IMR-90 (cell line): ENCODE measurements at regions not wholly inside any gene's neighbourhood (a gene's known extent, or its start where the extent isn't known, plus 50 kb on each side); places are given as distances from the start of the nearest gene placed in this dataset.

Experiments used
- ATAC-seq: fragments of 200-7000 bp; cut with Tn5 transposase; 2 replicates; pipeline ENCODE4 v1.9.1; 2020; ENCODE audit warnings: low read depth, mild to moderate bottlenecking, moderate library complexity
- BruUV-seq: library from RNA; stranded (reverse); fragments of 400-500 nt; replicated peaks from 2 replicates; lab custom pipeline; 2021; lab: Mats Ljungman, UMichigan
- CTCF ChIA-PET: fragments of 300-600 bp; formaldehyde crosslinking; extraction: SDS; loops from one replicate; lab custom pipeline; 2021; ENCODE audit warnings: antibody characterized with exemption; lab: Yijun Ruan, JAX
- POLR2A ChIA-PET: fragments of 300-600 bp; sonication (Branson Sonifier 250); formaldehyde crosslinking; loops from one replicate; lab custom pipeline; 2022; ENCODE audit warnings: antibody characterized with exemption; ENCODE audit not compliant: unreplicated experiment; lab: Charles Lee
- DNase-seq: peaks from one replicate; pipeline ENCODE4 v3.0.0; 2013
- H2AFZ ChIP-seq: replicated peaks from 2 replicates; pipeline ENCODE3; 2013; ENCODE audit warnings: low read length, mild to moderate bottlenecking; ENCODE audit not compliant: poor library complexity
- H2AK5ac ChIP-seq: 2 replicates; pipeline ENCODE4 v1.6.1; 2013; ENCODE audit warnings: low read depth, low read length, inconsistent platforms
- H2AK9ac ChIP-seq: replicated peaks from 2 replicates; pipeline ENCODE3; 2013; ENCODE audit warnings: mild to moderate bottlenecking, low read depth, low read length, moderate library complexity; ENCODE audit not compliant: poor library complexity
- H2BK120ac ChIP-seq: 2 replicates; pipeline ENCODE4 v1.6.1; 2013; ENCODE audit warnings: low read depth, low read length, inconsistent platforms
- H2BK15ac ChIP-seq: 3 replicates; pipeline ENCODE4 v1.6.1; 2013; ENCODE audit warnings: low read depth, low read length, inconsistent platforms
- H2BK20ac ChIP-seq: 2 replicates; pipeline ENCODE4 v1.6.1; 2013; ENCODE audit warnings: low read depth, mild to moderate bottlenecking, inconsistent platforms, low read length, moderate library complexity
- H2BK5ac ChIP-seq: 2 replicates; pipeline ENCODE4 v1.6.1; 2013; ENCODE audit warnings: mild to moderate bottlenecking, low read depth, low read length, inconsistent platforms; ENCODE audit not compliant: poor library complexity, severe bottlenecking
- H3K14ac ChIP-seq: replicated peaks from 2 replicates; pipeline ENCODE4 v1.6.1; 2013; ENCODE audit warnings: low read depth, low read length, inconsistent platforms
- H3K18ac ChIP-seq: 2 replicates; pipeline ENCODE4 v1.6.1; 2013; ENCODE audit warnings: low read depth, low read length, control low read depth
- H3K23ac ChIP-seq: 2 replicates; pipeline ENCODE4 v1.6.1; 2013; ENCODE audit warnings: low read depth, low read length, inconsistent platforms
- H3K27ac ChIP-seq: 2 replicates; pipeline ENCODE4 v1.5.1; 2013; ENCODE audit warnings: mild to moderate bottlenecking, control low read depth, low read length; ENCODE audit not compliant: insufficient read depth
- H3K27me3 ChIP-seq: 2 replicates; pipeline ENCODE4 v1.6.1; 2013; ENCODE audit warnings: low read length; ENCODE audit not compliant: control insufficient read depth, insufficient read depth
- H3K36me3 ChIP-seq: 2 replicates; pipeline ENCODE4 v1.6.1; 2013; ENCODE audit warnings: low read length, mixed read lengths; ENCODE audit not compliant: control insufficient read depth, insufficient read depth
- H3K4ac ChIP-seq: 2 replicates; pipeline ENCODE4 v1.6.1; 2013; ENCODE audit warnings: low read depth, low read length, inconsistent platforms
- H3K4me1 ChIP-seq: 2 replicates; pipeline ENCODE4 v1.6.1; 2013; ENCODE audit warnings: low read length, mixed read lengths; ENCODE audit not compliant: control insufficient read depth, insufficient read depth
- H3K4me2 ChIP-seq: 2 replicates; pipeline ENCODE4 v1.6.1; 2013; ENCODE audit warnings: low read depth, mild to moderate bottlenecking, control low read depth, low read length, moderate library complexity
- H3K4me3 ChIP-seq: 2 replicates; pipeline ENCODE4 v1.5.1; 2013; ENCODE audit warnings: low read depth, mild to moderate bottlenecking, control low read depth, low read length, moderate library complexity; ENCODE audit not compliant: insufficient read depth
- H3K56ac ChIP-seq: 2 replicates; pipeline ENCODE4 v1.6.1; 2013; ENCODE audit warnings: low read length, inconsistent platforms; ENCODE audit not compliant: insufficient read depth; ENCODE audit errors: extremely low read depth
- H3K79me1 ChIP-seq, 2 experiments: 2 replicates each; pipeline ENCODE4 v1.6.1; 2013; ENCODE audit warnings: low read length in 2 of 2, inconsistent platforms in 1 of 2, low read depth in 1 of 2
- H3K9ac ChIP-seq: 2 replicates; pipeline ENCODE4 v1.6.1; 2013; ENCODE audit warnings: low read depth, low read length, control low read depth
- H3K9me1 ChIP-seq: 2 replicates; pipeline ENCODE4 v1.6.1; 2013; ENCODE audit warnings: low read length, inconsistent platforms; ENCODE audit not compliant: insufficient read depth
- H3K9me3 ChIP-seq: 2 replicates; pipeline ENCODE4 v1.6.1; 2013; ENCODE audit warnings: low read length; ENCODE audit not compliant: control insufficient read depth, insufficient read depth
- H4K20me1 ChIP-seq: 2 replicates; pipeline ENCODE4 v1.6.1; 2013; ENCODE audit warnings: low read length, inconsistent platforms; ENCODE audit not compliant: insufficient read depth
- H4K5ac ChIP-seq: 2 replicates; pipeline ENCODE4 v1.6.1; 2013; ENCODE audit warnings: mild to moderate bottlenecking, low read depth, low read length, control low read depth
- H4K8ac ChIP-seq, 2 experiments: 2 replicates each; pipeline ENCODE4 v1.6.1; 2013; ENCODE audit warnings: low read depth in 2 of 2, low read length in 2 of 2, control low read depth in 1 of 2, inconsistent platforms in 1 of 2
- H4K91ac ChIP-seq: 2 replicates; pipeline ENCODE4 v1.6.1; 2013; ENCODE audit warnings: low read depth, low read length, inconsistent platforms; ENCODE audit not compliant: insufficient read depth
- BHLHE40 ChIP-seq: fragments of 150-350 bp; IDR thresholded peaks from 2 replicates; pipeline ENCODE4 v1.6.1; 2016; ENCODE audit warnings: mild to moderate bottlenecking, low read depth, low read length
- CEBPB ChIP-seq: IDR thresholded peaks from 2 replicates; pipeline ENCODE4 v1.6.1; 2012; ENCODE audit warnings: low read depth, low read length, improper control_type of control experiment
- CHD1 ChIP-seq: IDR thresholded peaks from 2 replicates; pipeline ENCODE4 v1.6.1; 2012; ENCODE audit warnings: low read depth, low read length, improper control_type of control experiment
- ELK1 ChIP-seq: fragments of 150-350 bp; IDR thresholded peaks from 2 replicates; pipeline ENCODE4 v1.6.1; 2016; ENCODE audit warnings: low read depth, mild to moderate bottlenecking, low read length, moderate library complexity, borderline replicate concordance
- FOS ChIP-seq: fragments of 150-350 bp; IDR thresholded peaks from 2 replicates; pipeline ENCODE4 v1.6.1; 2016; ENCODE audit warnings: low read depth, low read length
- MAFK ChIP-seq: IDR thresholded peaks from 2 replicates; pipeline ENCODE4 v1.6.1; 2012; ENCODE audit warnings: low read depth, low read length, improper control_type of control experiment
- MAZ ChIP-seq: IDR thresholded peaks from 2 replicates; pipeline ENCODE4 v1.6.1; 2012; ENCODE audit warnings: low read depth, mild to moderate bottlenecking, low read length, improper control_type of control experiment, moderate library complexity, borderline replicate concordance
- MXI1 ChIP-seq: IDR thresholded peaks from 2 replicates; pipeline ENCODE4 v1.6.1; 2012; ENCODE audit warnings: low read depth, mild to moderate bottlenecking, low read length, moderate library complexity, borderline replicate concordance
- NFE2L2 ChIP-seq: fragments of 150-350 bp; IDR thresholded peaks from 2 replicates; pipeline ENCODE4 v1.6.1; 2016; ENCODE audit warnings: low read depth, mild to moderate bottlenecking, low read length
- POLR2A ChIP-seq: IDR thresholded peaks from 2 replicates; pipeline ENCODE4 v1.6.1; 2012; ENCODE audit warnings: mild to moderate bottlenecking, low read depth, low read length
- RAD21 ChIP-seq: IDR thresholded peaks from 2 replicates; pipeline ENCODE4 v1.6.1; 2012; ENCODE audit warnings: low read length, improper control_type of control experiment
- RCOR1 ChIP-seq: IDR thresholded peaks from 2 replicates; pipeline ENCODE4 v1.6.1; 2012; ENCODE audit warnings: mild to moderate bottlenecking, low read length, improper control_type of control experiment; ENCODE audit not compliant: insufficient replicate concordance
- RFX5 ChIP-seq: IDR thresholded peaks from 2 replicates; pipeline ENCODE4 v1.8.0; 2012; ENCODE audit warnings: low read depth, mild to moderate bottlenecking, low read length, moderate library complexity
- SMC3 ChIP-seq: fragments of 150-350 bp; IDR thresholded peaks from 2 replicates; pipeline ENCODE4 v1.6.1; 2016; ENCODE audit warnings: low read depth, mild to moderate bottlenecking, antibody characterized with exemption, low read length, moderate library complexity
- USF2 ChIP-seq: fragments of 150-350 bp; IDR thresholded peaks from 2 replicates; pipeline ENCODE4 v1.6.1; 2017; ENCODE audit warnings: mild to moderate bottlenecking, antibody characterized with exemption, low read length, low read depth
- WGBS, 2 experiments: methylation state at CpG; one replicate each; pipeline versions ENCODE4 v1.1.5 to v1.1.7; 2013; ENCODE audit warnings: missing lambda C conversion rate in 2 of 2; ENCODE audit not compliant: insufficient read length in 1 of 2; ENCODE audit errors: extremely low coverage in 2 of 2; 5-methylcytosine and 5-hydroxymethylcytosine counted together
- dilution Hi-C: fragments of 300-500 bp; cut with HindIII; formaldehyde crosslinking; loops from one replicate; pipeline ENCODE4 v1.14.3; 2018; ENCODE audit warnings: low sequenced_read_pairs; ENCODE audit not compliant: unreplicated experiment
- in situ Hi-C: fragments of 300-500 bp; cut with MboI; formaldehyde crosslinking; loops from 3 replicates; pipeline ENCODE4 v1.14.3; 2019; ENCODE audit warnings: low sequenced_read_pairs, inconsistent platforms, mixed read lengths
- intact Hi-C: fragments of 100-400 bp; cut with micrococcal nuclease; formaldehyde crosslinking; loops from 2 replicates; pipeline ENCODE4 v1.10.0; 2022

GRCh38 chr19:46913198-46913851 is 52.5 kb downstream of the ARHGAP35 start:
- peaks cover 34% of the 10 kb centered on the region for H4K20me1 ChIP-seq
- no CpG with 5 or more reads among the region's 6 CpGs for WGBS, 2 experiments
- no peak overlapping the region for H3K56ac ChIP-seq
- DNase-seq (no peak), ATAC-seq (peak; percentile 30)
- TF ChIP-seq NFE2L2 = no peak
- no peak for TF ChIP-seq RFX5
- TF ChIP-seq BHLHE40 = no peak
- no peak for TF ChIP-seq MAZ
- no peak for TF ChIP-seq FOS
- no peak for TF ChIP-seq CEBPB
- TF ChIP-seq USF2 = no peak
- TF ChIP-seq CHD1 = no peak
- TF ChIP-seq SMC3 = no peak
- TF ChIP-seq POLR2A = no peak
- TF ChIP-seq RAD21 = no peak
- no peak for TF ChIP-seq MXI1
- TF ChIP-seq MAFK = no peak
- no peak for TF ChIP-seq ELK1
- no peak for TF ChIP-seq RCOR1
- no peak overlapping the region; the same call in 2 of the 3 replicates for H2BK15ac ChIP-seq
- BruUV-seq = no TSS peak
- peak overlapping the region; percentile 11; the same call in 1 of the 2 replicates for H3K9ac ChIP-seq
- ChIA-PET CTCF (no interaction called here), POLR2A (interaction anchor here (0.6 kb wide), 1 partner anchor 43 kb away, joined by 3 read pairs; no protein-coding TSS in a partner anchor)
- dilution Hi-C loops = no loop called here
- H3K4me2 ChIP-seq = peak overlapping the region; percentile 91
- no peaks in the 10 kb centered on the region for H3K36me3 ChIP-seq
- no peak overlapping the region; the same call in 1 of the 2 replicates for H3K4me3 ChIP-seq
- in situ Hi-C loops = no loop called here
- peak overlapping the region; percentile 38; the same call in 1 of the 2 replicates for H2BK120ac ChIP-seq
- peak overlapping the region; percentile 65 for H3K23ac ChIP-seq
- H2BK20ac ChIP-seq = peak overlapping the region; percentile 13; the same call in 1 of the 2 replicates
- peaks cover 35 to 84% of the 10 kb centered on the region in 2 experiments for H3K79me1 ChIP-seq
- peak overlapping the region; percentile 19 for H2BK5ac ChIP-seq
- H4K5ac ChIP-seq = peak overlapping the region; percentile 60; the same call in 1 of the 2 replicates
- peak overlapping the region; percentile 18 for H3K14ac ChIP-seq
- H2AK5ac ChIP-seq = no peak overlapping the region; the same call in 1 of the 2 replicates
- peak overlapping the region; percentile 57; the same call in 1 of the 2 replicates for H3K18ac ChIP-seq
- intact Hi-C loops = loop anchor here (2.0 to 5.0 kb wide), 2 partner anchors 51 to 64 kb away; no protein-coding TSS in a partner anchor
- no peak overlapping the region for H2AFZ ChIP-seq
- H3K9me1 ChIP-seq = peaks cover 16% of the 10 kb centered on the region
- peak overlapping the region; percentile 29; the same call in 1 of the 2 replicates for H3K27ac ChIP-seq
- peaks cover 12% of the 10 kb centered on the region for H3K4me1 ChIP-seq
- peak overlapping the region; percentile 10; the same call in 1 of the 2 replicates for H4K91ac ChIP-seq
- peak overlapping the region in 1 of 2 experiments; percentile 64; a peak in 2 of 4 replicates for H4K8ac ChIP-seq
- H3K4ac ChIP-seq = peak overlapping the region; percentile 43; the same call in 1 of the 2 replicates
- no peaks in the 10 kb centered on the region for H3K9me3 ChIP-seq
- H2AK9ac ChIP-seq = peak overlapping the region; percentile 57
- no peaks in the 10 kb centered on the region for H3K27me3 ChIP-seq
